GM21381 (cell line): ENCODE measurements at regions not wholly inside any gene's neighbourhood (a gene's known extent, or its start where the extent isn't known, plus 50 kb on each side); places are given as distances from the start of the nearest gene placed in this dataset.

Experiments used
- ATAC-seq: cut with Tn5 transposase; IDR thresholded peaks from one replicate; pipeline ENCODE4 v1.9.1; 2021; ENCODE audit warnings: mild to moderate bottlenecking, moderate library complexity; ENCODE audit not compliant: unreplicated experiment

DNA sequence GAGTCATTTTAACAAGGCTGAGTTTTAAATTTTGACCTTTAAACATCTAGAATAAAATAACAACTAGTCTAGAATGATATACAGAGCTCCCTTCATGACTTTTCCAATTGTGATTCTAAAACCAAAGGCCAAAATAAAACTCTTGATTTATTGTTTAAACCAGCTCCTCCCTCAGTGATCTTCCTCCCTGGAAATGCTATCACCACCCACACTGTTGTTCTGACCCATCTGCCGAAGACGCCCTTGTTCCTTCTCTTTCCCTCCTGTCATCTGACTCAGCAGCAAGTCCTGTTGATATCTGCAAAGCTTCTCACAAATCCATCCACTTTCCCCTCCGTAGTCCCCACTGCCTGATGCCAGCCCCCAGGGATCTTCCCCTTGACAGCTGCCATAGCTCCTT lies 231.6 kb upstream of the DYNLRB2 start:
- no peak for ATAC-seq

DNA sequence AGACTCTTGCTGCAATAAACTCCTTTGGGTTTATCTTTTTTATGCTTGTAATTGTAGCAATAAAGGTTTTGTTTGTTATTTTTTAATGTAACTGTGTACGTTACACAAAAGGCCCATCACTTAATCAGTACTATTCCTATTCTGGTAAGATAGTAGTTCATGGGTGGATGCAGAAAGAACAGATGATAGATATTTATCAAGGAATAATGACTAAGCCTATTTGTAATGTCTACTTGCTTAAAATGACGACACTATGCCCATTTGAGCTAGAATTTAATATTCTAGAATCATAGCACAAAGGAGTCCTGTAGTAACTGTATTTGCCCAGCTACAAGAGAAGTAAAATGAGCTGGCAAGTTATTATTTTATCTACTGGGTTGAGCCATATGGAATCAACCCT lies 235.4 kb upstream of the DYNLRB2 start:
- ATAC-seq: no peak

DNA sequence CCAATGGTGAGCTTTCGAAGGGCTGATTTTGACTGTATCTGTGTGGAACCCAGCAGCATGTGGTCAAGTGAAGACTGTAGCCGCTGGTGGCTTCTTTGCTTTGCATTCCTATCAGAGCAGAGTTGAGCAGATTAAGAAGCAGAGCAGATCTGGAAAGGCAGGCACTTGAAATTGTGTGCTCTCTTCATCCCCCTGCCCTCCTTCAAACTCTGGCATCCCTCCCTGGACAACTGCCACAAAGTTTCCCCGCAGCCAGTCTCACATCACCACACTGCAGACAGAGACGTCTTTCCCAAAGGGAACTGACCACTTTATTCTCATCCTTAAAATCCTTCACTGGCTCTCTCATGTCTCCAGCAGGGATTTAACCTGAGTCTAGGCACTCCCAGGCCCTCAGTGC lies 237.1 kb upstream of the DYNLRB2 start:
- no peak for ATAC-seq

DNA sequence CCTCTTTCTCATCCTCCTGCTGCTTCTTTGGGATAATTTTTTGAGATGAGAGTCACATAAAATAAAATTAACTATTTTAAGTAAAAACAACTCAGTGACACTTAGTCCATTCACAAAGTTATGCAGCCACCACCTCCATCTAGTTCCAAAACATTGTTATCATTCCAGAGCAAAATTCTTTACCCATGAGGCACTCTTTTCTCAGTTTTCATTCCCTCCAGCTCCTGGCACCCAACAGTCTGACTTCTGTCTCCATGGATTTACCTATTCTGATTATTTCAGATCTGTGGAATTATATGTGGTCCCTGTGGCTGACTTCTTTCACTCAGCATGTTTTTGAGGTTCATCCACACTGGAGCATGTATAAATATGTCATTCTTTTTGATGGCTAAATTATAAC lies 239.9 kb upstream of the DYNLRB2 start:
- ATAC-seq: no peak

DNA sequence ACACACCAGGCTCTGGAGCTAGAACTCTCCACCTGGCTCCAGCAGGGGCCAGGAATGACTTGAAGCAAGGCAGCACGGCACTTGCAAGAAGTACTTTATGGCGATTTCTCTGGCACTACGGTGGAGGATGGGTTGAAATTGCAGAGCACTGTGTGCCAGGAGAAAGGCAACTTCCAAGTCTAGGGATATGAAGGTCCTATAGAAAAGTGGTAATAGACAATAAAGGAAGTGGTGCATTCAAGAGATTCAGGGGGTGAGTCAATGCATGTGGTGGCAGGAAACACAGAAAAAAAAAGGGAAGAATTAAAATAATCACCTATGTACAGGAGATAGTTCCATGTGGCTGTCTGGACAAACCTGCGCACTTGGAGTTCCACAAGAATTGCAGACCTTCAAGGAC lies 240.3 kb upstream of the DYNLRB2 start:
- ATAC-seq: no peak

DNA sequence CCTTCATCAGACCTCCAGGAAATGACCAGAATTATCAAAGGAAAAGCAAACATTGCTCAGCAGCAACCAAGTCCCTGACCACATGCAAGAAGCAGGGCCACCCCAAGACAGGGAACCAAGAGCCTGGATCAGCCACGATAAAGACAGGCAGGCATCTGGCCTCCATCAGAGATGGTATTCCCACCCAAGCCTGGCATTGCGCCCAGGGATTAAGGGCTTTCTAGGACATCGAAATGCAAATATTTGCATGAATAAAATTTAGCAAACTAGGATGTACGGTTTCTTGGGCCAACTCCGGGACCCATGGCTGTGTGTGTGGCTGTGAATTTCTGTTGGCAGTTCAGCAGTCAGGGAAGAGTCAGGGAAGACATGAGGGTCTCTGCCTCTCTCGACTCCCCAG lies 241.4 kb upstream of the DYNLRB2 start:
- no peak for ATAC-seq

DNA sequence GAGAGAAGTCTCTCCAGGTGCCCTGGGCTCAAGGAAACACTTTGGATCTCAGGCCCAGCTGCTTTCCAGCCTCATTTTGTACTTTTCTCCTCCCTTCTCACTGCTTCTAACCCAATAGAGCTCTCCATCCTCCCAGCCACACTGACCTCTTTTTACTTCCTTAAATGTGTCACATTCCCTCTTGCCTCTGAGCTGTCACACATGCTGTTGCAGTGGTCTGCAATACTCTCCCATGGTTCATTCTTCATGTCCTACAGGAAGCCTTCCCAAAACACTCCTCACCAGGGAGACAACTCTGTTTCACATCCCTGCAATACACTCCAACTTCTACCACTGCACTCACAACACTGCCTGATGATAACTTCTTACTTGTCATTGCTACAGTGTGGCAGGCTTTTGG lies 242.1 kb upstream of the DYNLRB2 start:
- no peak for ATAC-seq

DNA sequence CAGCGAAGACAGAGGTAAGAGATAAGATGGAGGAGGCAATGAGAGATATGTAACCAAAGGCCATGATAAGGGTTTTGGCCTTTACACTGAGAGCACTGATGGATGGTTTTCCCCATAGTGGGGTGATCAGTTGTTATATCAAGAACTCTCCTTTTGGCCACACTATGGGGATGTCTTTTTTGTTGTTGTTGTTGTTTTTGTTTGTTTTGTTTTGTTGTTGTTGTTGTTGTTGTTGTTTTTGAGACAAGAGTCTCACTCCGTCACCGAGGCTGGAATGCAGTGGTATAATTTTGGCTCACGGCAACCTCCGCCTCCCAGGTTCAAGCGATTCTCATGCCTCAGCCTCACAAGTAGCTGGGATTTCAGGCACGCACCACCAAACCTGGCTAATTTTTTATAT lies 244.8 kb upstream of the DYNLRB2 start:
- ATAC-seq: no peak

DNA sequence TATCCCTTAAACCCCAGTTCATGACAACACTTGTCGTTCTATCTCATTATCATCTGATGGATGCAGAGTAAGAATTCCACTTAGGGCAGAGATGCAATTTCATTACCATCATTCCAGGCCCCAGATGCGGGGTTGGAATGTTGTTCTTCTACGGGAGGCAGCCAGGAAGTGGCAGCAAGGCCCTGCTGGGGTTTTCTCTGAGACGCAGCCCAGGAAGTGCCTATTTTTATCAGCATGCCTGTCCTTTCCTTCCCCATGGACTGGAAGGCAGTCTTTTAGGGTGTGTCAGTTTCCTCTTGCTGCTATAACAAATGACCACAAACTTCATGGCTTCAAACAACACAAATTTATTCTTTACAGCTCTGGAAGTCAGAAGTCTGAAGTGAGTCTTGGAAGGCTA lies 246.6 kb upstream of the DYNLRB2 start:
- ATAC-seq: no peak

DNA sequence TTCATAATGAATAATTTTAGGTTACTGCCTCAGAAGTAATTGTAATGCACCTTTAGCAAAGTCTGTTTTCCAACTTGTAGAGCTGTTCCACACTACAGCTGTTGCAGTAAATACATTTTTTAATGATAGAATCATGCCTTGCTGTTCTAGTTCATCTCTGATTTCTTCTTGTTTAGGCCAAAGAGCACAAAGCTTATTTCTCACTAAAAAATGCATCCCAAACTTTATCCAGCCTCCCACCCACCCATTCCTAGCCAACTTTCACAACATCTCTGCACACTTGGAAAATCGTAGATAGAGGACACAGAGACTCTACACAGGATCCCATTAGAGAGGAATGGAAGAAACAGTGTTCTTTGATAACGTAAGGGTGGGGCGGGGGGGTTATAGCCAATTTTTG lies 252.2 kb upstream of the DYNLRB2 start:
- no peak for ATAC-seq

DNA sequence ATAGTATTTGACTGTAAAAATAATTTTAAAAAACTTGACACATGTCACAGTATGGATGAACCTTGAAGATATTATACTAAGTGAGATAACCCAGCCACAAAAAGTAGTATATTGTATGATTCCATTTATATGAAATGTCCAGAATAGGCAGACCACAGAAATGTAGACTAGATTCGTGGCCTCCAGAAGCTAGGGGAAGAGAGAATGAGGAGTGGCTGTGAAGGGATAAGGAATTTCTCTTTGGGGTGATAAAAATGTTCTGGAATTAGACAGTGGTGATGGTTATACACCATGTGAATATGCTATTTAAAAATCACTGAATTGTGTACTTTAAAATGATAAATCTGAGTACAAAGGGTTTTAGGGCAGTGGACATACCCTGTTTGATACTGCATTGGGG lies 253.1 kb upstream of the DYNLRB2 start:
- ATAC-seq: no peak

DNA sequence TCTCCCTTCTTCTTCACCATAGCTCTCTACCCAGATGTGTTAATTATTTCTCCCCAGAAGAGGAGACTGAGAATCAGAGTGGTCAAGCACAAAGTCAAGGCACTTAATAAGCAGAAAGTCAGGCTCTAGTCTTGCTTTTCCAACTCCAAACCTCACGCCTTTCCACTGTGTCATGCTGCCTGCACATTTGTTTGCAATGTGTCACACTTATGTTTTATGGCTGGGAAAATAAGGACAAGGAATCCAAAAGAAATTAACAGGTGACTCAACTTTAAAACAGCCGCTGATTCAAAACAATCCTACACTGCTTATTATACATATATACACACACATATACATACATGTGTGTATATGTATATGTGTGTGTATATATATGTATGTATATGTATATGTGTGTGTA lies 255.7 kb upstream of the DYNLRB2 start:
- ATAC-seq: no peak

DNA sequence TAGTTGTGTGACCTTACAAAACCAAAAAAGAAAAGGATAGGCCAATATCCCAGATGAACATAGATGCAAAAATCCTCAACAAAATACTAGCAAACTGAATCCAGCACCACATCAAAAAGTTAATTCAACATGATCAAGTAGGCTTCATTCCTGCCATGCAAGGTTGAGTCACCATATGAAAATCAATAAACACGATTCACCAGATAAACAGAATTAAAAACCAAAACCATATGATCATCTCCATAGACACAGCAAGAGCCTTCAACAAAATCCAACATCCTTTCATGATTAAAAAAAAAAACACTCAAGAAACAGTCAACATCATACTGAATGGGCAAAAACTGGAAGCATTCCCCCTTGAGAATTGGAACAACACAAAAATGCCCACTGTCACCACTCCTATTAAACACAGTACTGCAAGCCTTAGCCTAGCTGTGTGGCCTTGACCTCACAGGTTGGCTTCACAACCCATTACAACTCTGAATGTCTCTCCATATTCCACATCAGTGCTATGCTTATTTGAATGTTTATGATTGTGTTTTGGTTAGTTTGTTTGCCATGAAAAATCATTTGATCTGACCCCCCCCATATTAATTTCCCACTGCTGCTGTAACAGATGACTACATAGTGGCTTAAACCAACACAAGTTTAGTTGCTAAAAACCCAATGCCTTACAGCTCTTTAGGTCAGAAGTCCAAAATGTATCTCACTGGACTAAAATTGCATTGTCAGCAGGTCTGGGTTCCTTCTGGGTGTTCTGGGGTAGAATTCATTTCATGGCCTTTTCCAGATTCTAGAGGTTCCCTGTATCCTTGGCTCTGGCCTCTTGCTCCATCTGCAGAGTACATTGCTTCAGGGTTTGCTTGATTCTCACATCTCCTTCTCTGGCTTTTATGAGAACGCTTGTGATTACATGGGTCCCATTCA lies 257.1 kb upstream of the DYNLRB2 start:
- ATAC-seq: no peak

DNA sequence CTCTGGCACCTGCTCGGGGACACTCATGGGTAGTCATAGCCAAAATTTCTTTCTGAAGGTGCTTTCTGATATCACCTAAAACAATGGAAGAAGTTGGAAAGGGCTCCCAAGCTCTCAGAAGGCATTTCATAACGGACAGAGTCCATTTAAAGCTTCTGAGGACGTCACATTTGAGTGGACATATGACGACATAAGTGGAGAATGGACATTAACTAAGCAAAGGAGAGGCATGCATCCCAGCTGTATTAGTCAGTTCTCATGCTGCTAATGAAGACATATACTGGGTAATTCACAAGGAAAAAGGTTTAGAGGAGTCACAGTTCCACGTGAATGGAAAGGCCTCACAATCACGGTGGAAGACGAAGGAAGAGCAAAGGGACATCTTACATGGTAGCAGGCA lies 260.2 kb upstream of the DYNLRB2 start:
- no peak for ATAC-seq

DNA sequence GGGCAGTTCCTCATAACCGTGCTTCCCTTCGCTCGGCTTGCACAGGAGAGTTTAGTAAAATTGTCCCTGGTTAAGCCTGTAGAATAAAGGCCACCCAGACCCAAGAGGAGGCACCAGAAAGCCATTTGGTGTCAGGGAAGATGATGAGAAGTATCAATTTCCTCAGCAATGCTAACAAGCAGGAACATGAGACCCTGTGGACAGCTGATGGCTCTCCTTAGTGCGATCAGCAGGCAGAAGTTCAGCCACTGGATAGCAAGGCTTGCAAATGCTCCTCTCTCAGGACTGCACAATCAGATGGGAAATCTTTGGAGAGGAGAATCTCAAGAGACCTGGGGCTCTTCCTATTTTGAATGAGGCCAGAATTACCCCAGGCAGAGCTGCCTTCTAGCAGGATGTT lies 261.1 kb upstream of the DYNLRB2 start:
- ATAC-seq: no peak

DNA sequence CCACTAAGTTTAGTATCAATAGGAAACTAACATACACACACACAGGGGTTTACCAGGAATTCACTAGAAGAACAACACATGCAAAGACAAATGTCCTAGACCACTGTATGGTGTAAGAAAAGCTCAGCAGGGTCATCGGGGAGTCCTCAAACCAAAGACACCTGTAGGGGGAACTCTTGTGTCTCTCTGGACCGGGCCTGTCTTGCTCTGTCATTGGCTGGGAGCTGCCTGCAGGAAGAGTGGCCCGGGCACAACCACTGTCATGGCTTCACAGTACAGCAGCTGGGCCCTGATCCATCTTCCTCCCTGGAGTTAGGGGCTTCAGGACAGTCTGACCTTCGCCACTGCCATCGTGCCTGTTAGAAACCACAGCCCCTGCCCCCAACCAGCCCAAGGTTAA lies 263.6 kb upstream of the DYNLRB2 start:
- no peak for ATAC-seq

DNA sequence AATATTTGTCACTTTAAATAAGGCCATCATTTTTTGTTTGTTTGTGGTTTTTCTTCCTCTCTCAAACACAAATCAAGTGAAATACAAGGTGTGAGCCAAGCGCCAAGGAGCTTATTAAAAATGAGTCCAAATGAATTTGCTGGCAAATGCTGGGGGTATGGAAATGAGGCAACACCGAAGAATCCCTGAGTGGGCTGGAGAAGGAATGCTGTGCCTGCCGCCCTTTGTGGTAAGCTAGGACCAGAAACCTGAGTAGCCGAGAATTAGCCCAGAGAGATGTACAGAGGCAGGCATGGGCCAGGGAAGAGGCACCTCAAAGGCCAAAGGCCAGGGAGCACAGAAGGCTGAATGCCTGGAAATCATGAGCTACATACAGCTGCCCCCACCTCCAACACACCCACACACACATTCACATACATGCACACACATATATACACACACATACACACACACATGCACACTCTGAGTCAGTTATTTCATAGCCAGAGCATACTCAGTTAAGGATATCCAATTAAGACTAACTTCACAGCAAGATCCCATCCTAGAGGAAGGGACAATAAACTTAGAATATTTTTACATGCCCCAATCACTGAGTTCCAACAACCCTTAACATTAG lies 266.1 kb upstream of the DYNLRB2 start:
- ATAC-seq: no peak

DNA sequence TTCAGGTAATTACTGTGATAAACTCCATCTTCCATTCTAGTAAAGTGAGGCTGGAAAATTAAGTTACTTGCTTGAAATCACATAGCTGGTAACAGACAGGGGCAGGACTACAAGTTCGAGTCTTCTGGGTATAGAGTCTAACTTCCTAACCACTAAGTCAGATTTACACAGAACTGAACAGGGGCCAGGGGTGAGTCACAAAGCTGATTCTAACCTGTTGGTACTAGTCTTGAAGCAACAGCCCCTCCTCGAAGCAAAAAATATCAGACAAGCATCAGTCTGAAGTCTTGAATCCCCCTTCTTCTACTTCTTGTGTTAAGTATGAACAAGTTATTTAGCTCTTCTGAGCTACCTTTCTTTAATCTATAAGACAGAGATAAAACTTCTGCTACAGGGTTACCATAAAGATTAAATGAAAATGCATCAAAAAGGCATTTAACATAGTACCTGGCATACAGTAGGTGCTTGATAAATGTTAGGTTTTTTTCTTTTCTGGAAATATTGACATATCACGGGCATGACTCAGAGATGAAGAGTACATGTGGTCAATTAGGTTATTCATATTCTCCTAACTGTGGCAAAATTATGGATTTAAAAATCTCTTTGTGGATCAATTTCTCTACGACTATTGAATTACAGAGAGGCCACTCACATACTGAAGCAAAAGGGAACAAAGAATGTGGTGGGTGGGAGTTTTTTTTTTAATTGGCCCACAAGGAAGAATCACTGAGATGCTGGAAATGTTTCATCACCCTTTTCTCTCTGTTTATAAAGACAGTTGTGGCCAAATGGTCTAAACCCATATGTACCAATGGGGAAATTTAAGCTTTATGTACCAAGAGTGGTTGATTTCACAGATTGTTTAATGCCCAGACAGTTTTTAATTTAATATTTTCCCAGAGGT lies 266.9 kb upstream of the DYNLRB2 start:
- no peak for ATAC-seq

DNA sequence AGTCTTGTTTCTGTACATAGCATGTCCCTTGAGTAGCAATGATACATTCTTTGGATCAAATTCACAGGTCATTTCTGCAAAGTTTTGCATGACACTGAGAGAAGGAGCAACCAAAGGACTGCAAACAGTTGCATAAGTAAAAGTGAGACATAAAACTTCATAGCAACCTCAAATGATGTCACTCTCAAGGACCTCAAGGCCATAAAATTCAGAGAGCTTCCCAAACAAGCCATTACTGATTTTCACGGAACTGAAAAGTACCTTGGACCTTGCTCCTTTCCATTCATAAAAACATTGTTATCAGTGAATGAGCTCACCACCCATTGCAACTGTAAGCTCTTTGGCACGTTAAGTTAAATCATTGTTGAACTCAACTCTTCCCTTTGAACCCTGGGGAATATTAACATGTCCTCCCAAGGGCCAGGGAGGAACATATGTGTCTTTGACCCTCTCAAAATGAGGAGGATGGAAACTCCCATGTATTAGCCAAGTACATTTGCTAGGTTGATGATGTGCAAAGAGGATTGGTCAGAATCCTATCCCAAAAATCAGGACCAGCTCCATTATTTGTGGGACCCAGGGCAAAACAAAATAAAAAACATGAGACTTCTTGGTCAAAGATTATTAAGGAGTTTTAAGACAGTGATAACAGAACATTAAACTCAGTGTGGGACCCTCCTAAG lies 275.0 kb upstream of the DYNLRB2 start:
- ATAC-seq: no peak

DNA sequence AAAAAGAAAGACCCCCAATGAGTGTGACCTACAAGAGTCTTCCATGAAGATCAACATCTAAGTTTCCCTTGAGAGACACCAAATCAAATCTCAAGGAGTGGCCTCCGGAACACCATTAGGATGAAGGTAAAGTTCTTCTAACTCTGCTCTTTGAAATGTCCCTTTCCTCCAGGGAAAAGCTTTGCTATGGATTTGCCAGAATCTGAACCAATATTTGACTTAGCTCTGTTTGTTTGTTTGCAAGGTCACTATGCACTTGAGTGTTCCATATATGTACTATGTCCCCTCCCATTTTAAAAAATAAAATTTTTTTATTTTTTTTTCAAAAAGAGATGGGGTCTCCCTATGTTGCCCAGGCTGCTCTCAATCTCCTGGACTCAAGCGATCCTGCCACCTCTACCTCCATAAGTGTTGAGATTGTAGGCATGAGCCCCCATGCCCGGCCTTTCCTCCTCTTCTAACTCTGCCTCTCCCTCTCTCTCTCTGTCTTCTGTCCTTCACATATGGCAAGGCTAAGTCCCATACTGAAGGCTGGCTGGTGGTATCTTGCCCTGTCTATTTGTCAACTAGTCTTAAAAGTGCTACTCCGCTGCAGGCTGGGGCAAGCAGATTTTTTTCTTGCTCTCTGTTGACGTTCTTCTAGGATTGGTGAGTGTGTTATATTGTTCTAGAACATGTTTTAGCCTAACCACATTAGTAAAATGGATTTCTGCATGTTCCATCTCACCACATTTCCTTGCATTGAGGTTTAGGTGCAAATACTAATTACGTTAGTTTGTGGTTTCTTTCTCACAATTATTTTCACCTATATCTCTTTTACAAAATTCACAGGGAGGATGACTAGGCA lies 276.7 kb upstream of the DYNLRB2 start:
- ATAC-seq: no peak
